ENCODE measurements at regions not wholly inside any gene's neighbourhood (a gene's known extent, or its start where the extent isn't known, plus 50 kb on each side); places are given as distances from the start of the nearest gene placed in this dataset.

GRCh38 chr12:92458996-92459395 lies 243.8 kb upstream of the PLEKHG7 start:
- DNase-seq = no peak

- DNase-seq = no peak
Measured at GRCh38 chr12:92457458-92458180, 245.2 kb upstream of the PLEKHG7 start.

- no peak for DNase-seq
Measured at GRCh38 chr12:92452763-92453162, 250.0 kb upstream of the PLEKHG7 start.

- no peak for DNase-seq
Measured at GRCh38 chr12:92446083-92446460, 256.7 kb upstream of the PLEKHG7 start.

GRCh38 chr12:92445253-92446082 lies 257.3 kb upstream of the PLEKHG7 start:
- DNase-seq = no peak

GRCh38 chr12:92444763-92445162 lies 258.0 kb upstream of the PLEKHG7 start:
- DNase-seq = no peak

- no peak for DNase-seq
Measured at GRCh38 chr12:92442782-92443181, 260.0 kb upstream of the PLEKHG7 start.

- no peak for DNase-seq
Measured at GRCh38 chr12:92440072-92440471, 262.7 kb upstream of the PLEKHG7 start.

- no peak for DNase-seq
Measured at GRCh38 chr12:92439420-92439805, 263.4 kb upstream of the PLEKHG7 start.

- DNase-seq = no peak
Measured at GRCh38 chr12:92438641-92439419, 264.0 kb upstream of the PLEKHG7 start.

- no peak for DNase-seq
Measured at GRCh38 chr12:92437452-92437851, 265.3 kb upstream of the PLEKHG7 start.

- no peak for DNase-seq
Measured at GRCh38 chr12:92436856-92437255, 265.9 kb upstream of the PLEKHG7 start.

GRCh38 chr12:92434607-92435025 lies 268.2 kb upstream of the PLEKHG7 start:
- DNase-seq = no peak

GRCh38 chr12:92432724-92433441 lies 269.9 kb upstream of the PLEKHG7 start:
- DNase-seq = no peak

- DNase-seq = no peak
Measured at GRCh38 chr12:92431146-92431545, 271.6 kb upstream of the PLEKHG7 start.

GRCh38 chr12:92426332-92426731 lies 276.5 kb upstream of the PLEKHG7 start:
- DNase-seq = no peak

GRCh38 chr12:92425165-92425564 lies 277.6 kb upstream of the PLEKHG7 start:
- DNase-seq = no peak

- no peak for DNase-seq
Measured at GRCh38 chr12:92424338-92424737, 278.5 kb upstream of the PLEKHG7 start.

- no peak for DNase-seq
Measured at GRCh38 chr12:92421701-92422100, 276.1 kb upstream of the BTG1 start.

- DNase-seq = no peak
Measured at GRCh38 chr12:92421042-92421441, 275.4 kb upstream of the BTG1 start.

- DNase-seq = no peak
Measured at GRCh38 chr12:92419201-92419600, 273.6 kb upstream of the BTG1 start.

- no peak for DNase-seq
Measured at GRCh38 chr12:92418381-92418780, 272.7 kb upstream of the BTG1 start.

- DNase-seq = no peak
Measured at GRCh38 chr12:92417373-92417772, 271.7 kb upstream of the BTG1 start.
